A549 (cell line): ENCODE measurements at regions not wholly inside any gene's neighbourhood (a gene's known extent, or its start where the extent isn't known, plus 50 kb on each side); places are given as distances from the start of the nearest gene placed in this dataset.

ENCODE experiments used
- ATAC-seq, 2 experiments: fragments of 200-7000 bp in 1 of 2; fragments of >200 bp in 1 of 2; cut with Nextera tagmentation in 1 of 2; cut with Tn5 transposase in 1 of 2; 3 replicates each; pipeline versions ENCODE4 v1.8.0 to v1.9.1; 2018 to 2020; ENCODE audit warnings: mild to moderate bottlenecking in 1 of 2, moderate library complexity in 1 of 2
- CTCF ChIA-PET: fragments of 300-600 bp; sonication (Branson Sonifier 250); formaldehyde crosslinking; extraction: SDS; loops from one replicate; lab custom pipeline; 2021; ENCODE audit warnings: antibody characterized with exemption, inconsistent platforms; lab: Yijun Ruan, JAX
- POLR2A ChIA-PET: fragments of 350-600 bp; formaldehyde crosslinking; extraction: SDS; loops from one replicate; lab custom pipeline; 2021; ENCODE audit warnings: antibody characterized with exemption, inconsistent platforms; lab: Yijun Ruan, JAX
- DNase-seq, 2 experiments: peaks; one replicate each; pipeline versions ENCODE4 v3.0.0 to v3.0.0-alpha.2; 2011 to 2016; ENCODE audit warnings: low read depth in 1 of 2, low spot score in 1 of 2
- FAIRE-seq: peaks from 2 replicates; lab custom pipeline; 2011; peaks lifted over from hg19 to GRCh38; lab: Jason Lieb, UNC
- H3K27ac ChIP-seq, 2 experiments: fragments of >200 bp; sonication (Bioruptor Twin); formaldehyde crosslinking; 3 replicates each; pipeline ENCODE4 v1.5.1; 2016 to 2017
- H3K4me1 ChIP-seq: fragments of >200 bp; sonication (Bioruptor Twin); formaldehyde crosslinking; 3 replicates; pipeline ENCODE4 v1.6.1; 2016
- H3K4me2 ChIP-seq: fragments of >200 bp; sonication (Bioruptor Twin); formaldehyde crosslinking; 3 replicates; pipeline ENCODE4 v1.6.1; 2016
- H3K4me3 ChIP-seq: fragments of >200 bp; sonication (Bioruptor Twin); formaldehyde crosslinking; 3 replicates; pipeline ENCODE4 v1.5.1; 2016
- H3K9me3 ChIP-seq: fragments of >200 bp; sonication (Bioruptor Twin); formaldehyde crosslinking; 3 replicates; pipeline ENCODE4 v1.6.1; 2016
- BHLHE40 ChIP-seq: IDR thresholded peaks from 2 replicates; pipeline ENCODE4 v1.6.1; 2012; ENCODE audit warnings: low read depth, low read length, inconsistent platforms
- CBX2 ChIP-seq: fragments of 200-600 bp; sonication (generic); IDR thresholded peaks from 2 replicates; pipeline ENCODE4 v1.6.1; 2016; ENCODE audit warnings: low read depth, mild to moderate bottlenecking, borderline replicate concordance
- CBX8 ChIP-seq: fragments of 200-600 bp; sonication (generic); IDR thresholded peaks from 2 replicates; pipeline ENCODE4 v1.6.1; 2016
- ESRRA ChIP-seq: fragments of 150-350 bp; IDR thresholded peaks from 2 replicates; pipeline ENCODE4 v1.6.1; 2014; ENCODE audit warnings: mild to moderate bottlenecking, low read length, borderline replicate concordance
- FOSB ChIP-seq: fragments of 250-450 bp; sonication (Bioruptor Pico); IDR thresholded peaks from 2 replicates; pipeline ENCODE4 v1.5.0; 2020; ENCODE audit warnings: mild to moderate bottlenecking, moderate library complexity
- HOXA7 ChIP-seq: fragments of 250-450 bp; sonication (Bioruptor Pico); IDR thresholded peaks from 2 replicates; pipeline ENCODE4 v1.5.0; 2020; ENCODE audit warnings: mild to moderate bottlenecking, moderate library complexity
- HOXB5 ChIP-seq: fragments of 250-450 bp; sonication (Bioruptor Pico); IDR thresholded peaks from 2 replicates; pipeline ENCODE4 v1.5.0; 2020; ENCODE audit warnings: mild to moderate bottlenecking, moderate library complexity
- JUN ChIP-seq, 2 experiments: fragments of >200 bp; sonication (Bioruptor Twin); formaldehyde crosslinking; IDR thresholded peaks; 2 replicates in 1 of 2; 3 replicates in 1 of 2; pipeline ENCODE4 v1.6.1; 2016 to 2017
- JUNB ChIP-seq: fragments of >200 bp; sonication (Bioruptor Twin); formaldehyde crosslinking; IDR thresholded peaks from 2 replicates; pipeline ENCODE4 v1.6.1; 2016
- KDM1A ChIP-seq: fragments of 200-600 bp; sonication (generic); IDR thresholded peaks from 2 replicates; pipeline ENCODE4 v1.6.1; 2016; ENCODE audit warnings: low read depth, mild to moderate bottlenecking
- KDM5A ChIP-seq: fragments of 200-600 bp; sonication (generic); IDR thresholded peaks from 2 replicates; pipeline ENCODE4 v1.6.1; 2016; ENCODE audit warnings: antibody characterized with exemption, mild to moderate bottlenecking
- MAFK ChIP-seq: fragments of 450-650 bp; IDR thresholded peaks from 2 replicates; pipeline ENCODE4 v1.6.1; 2014; ENCODE audit not compliant: partially characterized antibody
- MAZ ChIP-seq: fragments of 150-350 bp; IDR thresholded peaks from 2 replicates; pipeline ENCODE4 v1.6.1; 2014; ENCODE audit warnings: antibody characterized with exemption, low read depth, low read length, borderline replicate concordance
- MYC ChIP-seq: IDR thresholded peaks from 2 replicates; pipeline ENCODE4 v1.6.1; 2012; ENCODE audit warnings: mild to moderate bottlenecking, inconsistent platforms, low read length, improper control_type of control experiment, borderline replicate concordance
- PHF8 ChIP-seq: fragments of 200-600 bp; sonication (generic); IDR thresholded peaks from 2 replicates; pipeline ENCODE4 v1.6.1; 2016; ENCODE audit warnings: low read depth, mild to moderate bottlenecking, antibody characterized with exemption, moderate library complexity, borderline replicate concordance
- RCOR1 ChIP-seq: fragments of 150-350 bp; IDR thresholded peaks from 2 replicates; pipeline ENCODE4 v1.6.1; 2014; ENCODE audit warnings: antibody characterized with exemption, low read length, low read depth
- RNF2 ChIP-seq: fragments of 200-600 bp; sonication (generic); IDR thresholded peaks from 2 replicates; pipeline ENCODE4 v1.6.1; 2016; ENCODE audit warnings: low read depth, mild to moderate bottlenecking, antibody characterized with exemption, moderate library complexity, borderline replicate concordance
- SMC3 ChIP-seq: fragments of >200 bp; sonication (Bioruptor Twin); formaldehyde crosslinking; IDR thresholded peaks from 3 replicates; pipeline ENCODE4 v1.6.1; 2018; ENCODE audit warnings: inconsistent platforms
- TFCP2L1 ChIP-seq: fragments of 250-450 bp; sonication (Bioruptor Pico); IDR thresholded peaks from 2 replicates; pipeline ENCODE4 v1.5.0; 2021; ENCODE audit warnings: mild to moderate bottlenecking
- TP53 ChIP-seq: fragments of 250-450 bp; sonication (Bioruptor Pico); IDR thresholded peaks from 2 replicates; pipeline ENCODE4 v1.5.0; 2021; ENCODE audit warnings: mild to moderate bottlenecking, moderate library complexity
- WGBS: methylation state at CpG from one replicate; pipeline ENCODE4 v1.1.6; 2017; ENCODE audit errors: missing lambda C conversion rate; 5-methylcytosine and 5-hydroxymethylcytosine counted together
- TF ChIP-seq, protein P1 (sequence below): IDR thresholded peaks from 2 replicates; pipeline ENCODE4 v1.6.1; 2012
- TF ChIP-seq, protein P2 (sequence below): fragments of 150-350 bp; IDR thresholded peaks from 2 replicates; pipeline ENCODE4 v1.6.1; 2014; ENCODE audit warnings: low read depth, mild to moderate bottlenecking, low read length
- TF ChIP-seq, protein P3 (sequence below): fragments of 200-600 bp; sonication (generic); IDR thresholded peaks from 2 replicates; pipeline ENCODE4 v1.6.1; 2016; ENCODE audit warnings: antibody characterized with exemption, mild to moderate bottlenecking, moderate library complexity
- TF ChIP-seq, protein P4 (sequence below): fragments of >200 bp; sonication (Bioruptor Twin); formaldehyde crosslinking; IDR thresholded peaks from 3 replicates; pipeline ENCODE4 v1.6.1; 2016
- TF ChIP-seq, protein P5 (sequence below): fragments of >200 bp; sonication (Bioruptor Twin); formaldehyde crosslinking; IDR thresholded peaks from 2 replicates; pipeline ENCODE4 v1.6.1; 2016

DNA sequence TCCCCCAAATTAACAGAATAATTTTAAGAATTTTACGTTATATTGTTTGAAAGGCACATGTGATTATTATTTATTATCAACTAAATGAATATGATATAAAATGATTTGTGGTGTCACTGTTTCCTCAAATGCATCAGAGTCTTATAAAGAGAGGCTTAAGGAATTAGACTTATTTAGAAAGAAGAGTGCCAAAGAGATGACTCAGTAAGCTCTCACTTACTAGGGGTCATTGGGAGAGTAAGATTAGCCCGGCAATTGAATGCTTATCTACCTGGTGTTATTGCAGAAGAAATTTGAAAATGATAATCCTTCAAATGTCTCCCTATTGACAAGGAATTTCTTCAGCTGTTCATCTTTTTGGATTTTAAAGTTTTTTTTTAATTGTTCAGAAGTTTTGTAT, 408.7 kb downstream of the OXSM start:
- no peak overlapping the region for H3K27ac ChIP-seq

DNA sequence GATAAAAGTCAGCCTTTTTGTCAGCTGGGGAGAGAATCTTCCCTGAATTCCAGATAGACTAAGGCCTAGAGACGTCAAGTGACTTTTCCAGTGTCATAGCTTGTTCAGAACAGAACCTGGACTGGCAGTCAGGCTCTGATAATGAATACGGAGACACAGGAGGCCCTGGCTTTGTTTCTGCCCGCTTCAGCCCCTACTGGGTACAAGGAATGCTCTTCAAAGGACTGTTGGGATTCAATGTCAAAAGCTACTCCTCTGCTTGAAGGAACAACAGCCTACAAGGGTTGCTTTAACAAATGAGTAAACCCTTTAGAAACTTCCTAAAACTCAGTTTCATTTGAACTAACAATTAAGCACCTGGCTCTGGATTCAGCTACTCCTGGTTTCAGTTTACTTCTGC, 412.3 kb downstream of the OXSM start:
- Histone ChIP-seq H3K4me2 (no peak overlapping the region), H3K4me3 (no peak overlapping the region), H3K27ac (no peak overlapping the region), H3K4me1 (no peaks in the 10 kb centered on the region), H3K9me3 (no peaks in the 10 kb centered on the region)
- POLR2A ChIA-PET: no interaction called here
- DNase-seq: no peak
- TF ChIP-seq RNF2 (no peak), MAZ (no peak), KDM1A (no peak), HOXA7 (CRISPR knock-in tag) (no peak), PHF8 (no peak), RCOR1 (no peak), MAFK (no peak), CBX2 (no peak), TFCP2L1 (CRISPR knock-in tag) (no peak), BHLHE40 (no peak), ESRRA (no peak)
- TF ChIP-seq, protein P1, sequence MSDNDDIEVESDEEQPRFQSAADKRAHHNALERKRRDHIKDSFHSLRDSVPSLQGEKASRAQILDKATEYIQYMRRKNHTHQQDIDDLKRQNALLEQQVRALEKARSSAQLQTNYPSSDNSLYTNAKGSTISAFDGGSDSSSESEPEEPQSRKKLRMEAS: no peak
- TF ChIP-seq, protein P2, sequence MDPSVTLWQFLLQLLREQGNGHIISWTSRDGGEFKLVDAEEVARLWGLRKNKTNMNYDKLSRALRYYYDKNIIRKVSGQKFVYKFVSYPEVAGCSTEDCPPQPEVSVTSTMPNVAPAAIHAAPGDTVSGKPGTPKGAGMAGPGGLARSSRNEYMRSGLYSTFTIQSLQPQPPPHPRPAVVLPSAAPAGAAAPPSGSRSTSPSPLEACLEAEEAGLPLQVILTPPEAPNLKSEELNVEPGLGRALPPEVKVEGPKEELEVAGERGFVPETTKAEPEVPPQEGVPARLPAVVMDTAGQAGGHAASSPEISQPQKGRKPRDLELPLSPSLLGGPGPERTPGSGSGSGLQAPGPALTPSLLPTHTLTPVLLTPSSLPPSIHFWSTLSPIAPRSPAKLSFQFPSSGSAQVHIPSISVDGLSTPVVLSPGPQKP: no peak
- TF ChIP-seq, protein P3, sequence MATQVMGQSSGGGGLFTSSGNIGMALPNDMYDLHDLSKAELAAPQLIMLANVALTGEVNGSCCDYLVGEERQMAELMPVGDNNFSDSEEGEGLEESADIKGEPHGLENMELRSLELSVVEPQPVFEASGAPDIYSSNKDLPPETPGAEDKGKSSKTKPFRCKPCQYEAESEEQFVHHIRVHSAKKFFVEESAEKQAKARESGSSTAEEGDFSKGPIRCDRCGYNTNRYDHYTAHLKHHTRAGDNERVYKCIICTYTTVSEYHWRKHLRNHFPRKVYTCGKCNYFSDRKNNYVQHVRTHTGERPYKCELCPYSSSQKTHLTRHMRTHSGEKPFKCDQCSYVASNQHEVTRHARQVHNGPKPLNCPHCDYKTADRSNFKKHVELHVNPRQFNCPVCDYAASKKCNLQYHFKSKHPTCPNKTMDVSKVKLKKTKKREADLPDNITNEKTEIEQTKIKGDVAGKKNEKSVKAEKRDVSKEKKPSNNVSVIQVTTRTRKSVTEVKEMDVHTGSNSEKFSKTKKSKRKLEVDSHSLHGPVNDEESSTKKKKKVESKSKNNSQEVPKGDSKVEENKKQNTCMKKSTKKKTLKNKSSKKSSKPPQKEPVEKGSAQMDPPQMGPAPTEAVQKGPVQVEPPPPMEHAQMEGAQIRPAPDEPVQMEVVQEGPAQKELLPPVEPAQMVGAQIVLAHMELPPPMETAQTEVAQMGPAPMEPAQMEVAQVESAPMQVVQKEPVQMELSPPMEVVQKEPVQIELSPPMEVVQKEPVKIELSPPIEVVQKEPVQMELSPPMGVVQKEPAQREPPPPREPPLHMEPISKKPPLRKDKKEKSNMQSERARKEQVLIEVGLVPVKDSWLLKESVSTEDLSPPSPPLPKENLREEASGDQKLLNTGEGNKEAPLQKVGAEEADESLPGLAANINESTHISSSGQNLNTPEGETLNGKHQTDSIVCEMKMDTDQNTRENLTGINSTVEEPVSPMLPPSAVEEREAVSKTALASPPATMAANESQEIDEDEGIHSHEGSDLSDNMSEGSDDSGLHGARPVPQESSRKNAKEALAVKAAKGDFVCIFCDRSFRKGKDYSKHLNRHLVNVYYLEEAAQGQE: no peak
- ATAC-seq: no peak
- FAIRE-seq: no peak
- 0% methylated on average over 3 of the region's 3 CpGs for WGBS
- CTCF ChIA-PET: interaction anchor here (0.6 kb wide), 1 partner anchor 259 kb away, joined by 3 read pairs; no protein-coding TSS in a partner anchor

More for the DNA sequence above, 408.7 kb downstream of the OXSM start:
- DNase-seq: no peak
- Histone ChIP-seq H3K4me3 (no peak overlapping the region), H3K9me3 (no peaks in the 10 kb centered on the region)
- no peak for TF ChIP-seq SMC3
- TF ChIP-seq, protein P2: no peak
- no peak for TF ChIP-seq MAFK
- no peak for TF ChIP-seq HOXA7 (CRISPR knock-in tag)
- TF ChIP-seq FOSB (CRISPR knock-in tag): no peak
- TF ChIP-seq TP53 (CRISPR knock-in tag): no peak
- no peak for TF ChIP-seq MYC
- no peak for TF ChIP-seq KDM5A
- no peak for TF ChIP-seq HOXB5 (CRISPR knock-in tag)
- TF ChIP-seq JUN (IDR thresholded peaks at IDR 0.05): no peak
- no peak for TF ChIP-seq RCOR1
- TF ChIP-seq JUNB: no peak
- TF ChIP-seq CBX8: no peak
- TF ChIP-seq, protein P4, sequence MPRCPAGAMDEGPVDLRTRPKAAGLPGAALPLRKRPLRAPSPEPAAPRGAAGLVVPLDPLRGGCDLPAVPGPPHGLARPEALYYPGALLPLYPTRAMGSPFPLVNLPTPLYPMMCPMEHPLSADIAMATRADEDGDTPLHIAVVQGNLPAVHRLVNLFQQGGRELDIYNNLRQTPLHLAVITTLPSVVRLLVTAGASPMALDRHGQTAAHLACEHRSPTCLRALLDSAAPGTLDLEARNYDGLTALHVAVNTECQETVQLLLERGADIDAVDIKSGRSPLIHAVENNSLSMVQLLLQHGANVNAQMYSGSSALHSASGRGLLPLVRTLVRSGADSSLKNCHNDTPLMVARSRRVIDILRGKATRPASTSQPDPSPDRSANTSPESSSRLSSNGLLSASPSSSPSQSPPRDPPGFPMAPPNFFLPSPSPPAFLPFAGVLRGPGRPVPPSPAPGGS: no peak
- TF ChIP-seq, protein P5, sequence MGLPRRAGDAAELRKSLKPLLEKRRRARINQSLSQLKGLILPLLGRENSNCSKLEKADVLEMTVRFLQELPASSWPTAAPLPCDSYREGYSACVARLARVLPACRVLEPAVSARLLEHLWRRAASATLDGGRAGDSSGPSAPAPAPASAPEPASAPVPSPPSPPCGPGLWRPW: no peak
- TF ChIP-seq, all 56 proteins: peak for 0
- no peak for ATAC-seq
- no peak overlapping the region for H3K4me2 ChIP-seq
- H3K4me1 ChIP-seq: no peaks in the 10 kb centered on the region
- ChIA-PET CTCF (no interaction called here), POLR2A (no interaction called here)
- 0% methylated on average over 2 of the region's 2 CpGs for WGBS
- no peak for FAIRE-seq
